Choroid plexus epithelial cell (primary cell): ENCODE measurements at regions not wholly inside any gene's neighbourhood (a gene's known extent, or its start where the extent isn't known, plus 50 kb on each side); places are given as distances from the start of the nearest gene placed in this dataset.

ENCODE experiments used
- DNase-seq: peaks from one replicate; pipeline ENCODE4 v3.0.0-alpha.2; 2010; ENCODE audit warnings: low read depth
- H3K4me3 ChIP-seq: 2 replicates; pipeline ENCODE4 v1.5.1; 2011; ENCODE audit warnings: low read depth, mild to moderate bottlenecking, control low read depth, low read length, moderate library complexity
- TF ChIP-seq, protein P1 (sequence below): conservative IDR thresholded peaks from 2 replicates; pipeline ENCODE4 v1.5.1; 2011; ENCODE audit warnings: low read depth, mild to moderate bottlenecking, control low read depth, inconsistent platforms, low read length, moderate library complexity

DNA sequence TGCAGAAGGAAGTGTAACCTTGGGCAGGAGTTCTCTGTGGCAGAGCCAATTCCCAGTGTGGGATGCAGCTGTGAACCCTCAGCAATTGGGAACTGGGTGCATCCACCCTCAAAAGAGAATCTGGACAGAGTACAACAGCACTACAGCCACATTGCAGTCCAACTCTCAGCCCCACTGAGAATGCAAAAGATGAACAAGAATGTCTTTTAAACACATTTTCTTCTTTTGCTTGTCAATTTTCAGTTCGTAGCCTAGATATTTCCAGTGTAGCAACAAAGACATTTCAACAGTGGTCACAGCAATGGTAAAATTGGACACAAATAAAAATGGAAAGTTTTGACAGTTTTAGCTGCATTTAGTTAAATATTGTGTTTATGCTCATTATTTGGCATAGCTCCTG lies 114.0 kb upstream of the APP start:
- DNase-seq, result no peak
- no peak overlapping the region for H3K4me3 ChIP-seq
- TF ChIP-seq, protein P1, sequence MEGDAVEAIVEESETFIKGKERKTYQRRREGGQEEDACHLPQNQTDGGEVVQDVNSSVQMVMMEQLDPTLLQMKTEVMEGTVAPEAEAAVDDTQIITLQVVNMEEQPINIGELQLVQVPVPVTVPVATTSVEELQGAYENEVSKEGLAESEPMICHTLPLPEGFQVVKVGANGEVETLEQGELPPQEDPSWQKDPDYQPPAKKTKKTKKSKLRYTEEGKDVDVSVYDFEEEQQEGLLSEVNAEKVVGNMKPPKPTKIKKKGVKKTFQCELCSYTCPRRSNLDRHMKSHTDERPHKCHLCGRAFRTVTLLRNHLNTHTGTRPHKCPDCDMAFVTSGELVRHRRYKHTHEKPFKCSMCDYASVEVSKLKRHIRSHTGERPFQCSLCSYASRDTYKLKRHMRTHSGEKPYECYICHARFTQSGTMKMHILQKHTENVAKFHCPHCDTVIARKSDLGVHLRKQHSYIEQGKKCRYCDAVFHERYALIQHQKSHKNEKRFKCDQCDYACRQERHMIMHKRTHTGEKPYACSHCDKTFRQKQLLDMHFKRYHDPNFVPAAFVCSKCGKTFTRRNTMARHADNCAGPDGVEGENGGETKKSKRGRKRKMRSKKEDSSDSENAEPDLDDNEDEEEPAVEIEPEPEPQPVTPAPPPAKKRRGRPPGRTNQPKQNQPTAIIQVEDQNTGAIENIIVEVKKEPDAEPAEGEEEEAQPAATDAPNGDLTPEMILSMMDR, result no peak

DNA sequence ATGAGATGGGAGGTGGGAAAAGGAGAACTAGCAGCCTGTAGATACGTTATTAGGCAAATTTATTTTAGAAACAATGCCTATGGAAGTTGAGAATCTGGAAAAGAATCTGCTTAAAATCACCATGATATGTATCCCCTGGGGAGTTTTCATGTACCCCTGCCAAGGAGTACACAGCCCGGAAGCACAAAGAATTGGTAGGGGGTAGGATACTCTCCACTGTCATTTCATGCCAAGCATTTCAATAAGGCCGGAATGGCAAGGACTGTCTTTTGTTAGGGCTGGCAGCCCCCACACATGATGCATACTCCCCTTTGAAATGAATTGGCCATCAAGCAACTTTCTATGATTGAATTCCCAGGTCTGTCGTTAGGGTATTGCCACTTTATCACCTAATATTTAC lies 111.5 kb upstream of the APP start:
- TF ChIP-seq, protein P1, result no peak
- DNase-seq, result no peak
- no peak overlapping the region for H3K4me3 ChIP-seq

DNA sequence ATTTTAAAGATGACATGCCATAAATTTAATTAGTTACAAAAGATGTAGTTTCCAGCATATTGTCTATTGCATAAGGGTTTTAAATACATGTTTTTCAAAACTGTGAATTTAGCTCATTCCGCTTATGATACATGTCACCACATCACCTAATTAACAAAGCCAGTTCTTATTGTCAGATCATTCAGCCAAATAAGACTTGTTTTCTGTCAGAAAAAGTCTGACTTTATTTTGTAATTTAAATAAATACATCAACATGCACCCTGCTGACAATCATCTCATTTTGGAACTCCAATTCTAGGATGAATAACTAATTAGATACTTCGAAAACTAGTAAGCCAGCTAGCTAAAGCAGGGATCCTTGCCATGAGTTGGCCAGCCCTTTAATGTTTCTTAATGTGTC lies 110.9 kb upstream of the APP start:
- TF ChIP-seq, protein P1, result no peak
- DNase-seq, result no peak
- no peak overlapping the region for H3K4me3 ChIP-seq

DNA sequence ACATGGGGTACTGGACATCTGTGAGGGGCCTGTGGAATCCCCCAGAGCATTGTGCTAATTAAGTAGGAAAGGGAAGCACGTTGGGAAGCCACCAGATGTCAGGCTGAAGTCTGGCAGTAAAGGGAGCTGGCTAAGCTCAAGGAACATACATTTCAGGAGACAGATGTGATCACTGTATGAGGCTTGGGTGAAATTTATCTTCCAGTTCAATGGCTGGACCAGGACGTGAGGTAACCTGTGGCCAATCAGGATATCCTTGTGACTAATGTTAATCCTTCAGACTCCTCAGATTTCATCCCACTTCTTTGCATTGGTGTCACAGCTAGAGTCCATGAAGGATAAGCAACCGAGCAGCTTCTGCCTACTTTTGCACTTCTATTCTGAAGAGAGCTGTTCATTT lies 110.2 kb upstream of the APP start:
- no peak for DNase-seq
- TF ChIP-seq, protein P1, result no peak
- H3K4me3 ChIP-seq, result no peak overlapping the region

DNA sequence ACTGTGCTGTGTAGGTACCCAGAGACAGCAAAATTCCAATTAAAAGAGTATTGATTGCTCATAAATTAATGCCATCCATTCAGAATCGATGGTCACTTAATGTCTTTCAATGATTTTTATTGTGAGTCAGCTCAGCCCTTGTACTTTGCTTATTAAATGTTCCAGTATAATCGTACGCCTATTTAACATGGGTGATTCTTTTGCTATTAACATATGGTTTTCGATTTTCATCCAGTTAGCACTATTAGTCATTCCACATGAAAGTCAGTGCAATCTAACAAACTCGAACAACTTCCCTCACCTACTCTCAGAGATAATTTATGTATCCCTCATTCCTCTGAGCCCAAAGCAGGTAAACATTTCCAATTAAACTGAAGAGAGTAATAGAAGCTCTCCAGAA lies 109.6 kb upstream of the APP start:
- TF ChIP-seq, protein P1, result no peak
- H3K4me3 ChIP-seq, result no peak overlapping the region
- DNase-seq, result no peak

DNA sequence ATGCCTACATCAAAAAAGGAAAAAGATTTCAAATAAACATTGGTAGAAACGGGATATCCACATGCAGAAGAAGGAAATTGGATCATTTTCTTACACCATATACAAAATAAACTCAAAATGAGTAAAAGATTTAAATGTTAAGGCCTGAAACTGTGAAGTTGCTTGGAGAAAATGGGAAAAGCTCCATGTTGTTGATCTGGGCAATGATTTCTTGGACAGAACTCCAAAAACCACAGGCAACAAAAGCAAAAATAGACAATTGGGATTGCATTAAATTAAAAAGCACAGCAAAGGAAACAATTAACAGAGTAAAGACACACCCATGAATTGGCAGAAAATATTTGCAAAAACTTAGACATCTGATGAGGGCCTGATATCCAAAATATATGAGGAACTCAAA lies 105.2 kb upstream of the APP start:
- no peak overlapping the region for H3K4me3 ChIP-seq
- no peak for DNase-seq
- TF ChIP-seq, protein P1, result no peak

DNA sequence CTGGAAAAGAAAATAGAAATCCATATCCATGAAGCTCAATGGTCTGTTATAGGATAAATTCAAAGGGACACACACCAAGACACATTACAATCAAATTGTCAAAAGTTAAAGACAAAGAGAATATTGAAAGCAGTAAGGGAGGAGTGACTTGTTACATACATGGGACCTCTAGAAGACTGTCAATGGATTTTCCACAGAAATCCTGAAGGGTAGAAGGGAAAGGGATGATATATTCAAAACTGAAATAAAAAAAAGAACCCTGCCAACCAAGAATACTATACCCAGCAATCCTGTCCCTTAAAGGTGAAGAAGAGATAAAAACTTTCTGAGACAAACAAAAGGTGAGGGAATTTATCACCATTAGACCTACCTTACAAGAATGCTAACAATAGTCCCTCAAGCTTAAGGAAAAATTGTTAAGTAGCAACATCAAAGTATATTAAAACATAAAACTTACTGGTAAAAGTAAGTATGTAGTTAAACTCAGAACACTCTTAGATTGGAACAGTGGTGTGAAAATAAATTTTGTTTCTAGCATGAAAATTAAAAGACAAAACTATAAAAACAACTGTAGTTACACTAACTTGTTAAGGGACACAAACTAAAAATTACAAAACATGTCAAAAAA lies 103.2 kb upstream of the APP start:
- no peak for DNase-seq
- TF ChIP-seq, protein P1, result no peak
- no peak overlapping the region for H3K4me3 ChIP-seq
